K562 (cell line): ENCODE measurements at regions not wholly inside any gene's neighbourhood (a gene's known extent, or its start where the extent isn't known, plus 50 kb on each side); places are given as distances from the start of the nearest gene placed in this dataset.

Source experiments
- CREBBP ChIP-seq: IDR thresholded peaks from one replicate; pipeline ENCODE4 v1.6.1; 2012; ENCODE audit warnings: low read depth, mild to moderate bottlenecking, control low read depth, inconsistent platforms, low read length
- HNRNPH1 ChIP-seq: fragments of 200-400 bp; formaldehyde crosslinking; optimal IDR thresholded peaks from 2 replicates; pipeline ENCODE3; 2017; ENCODE audit warnings: low read depth, mild to moderate bottlenecking, low read length, moderate library complexity
- JUND ChIP-seq, 2 experiments: IDR thresholded peaks; 2 replicates in 1 of 2; 3 replicates in 1 of 2; pipeline ENCODE4 v1.6.1; 2011; ENCODE audit warnings: borderline replicate concordance in 2 of 2, low read depth in 2 of 2, low read length in 2 of 2, improper control_type of control experiment in 1 of 2, missing biosample characterization in 1 of 2, missing genetic modification characterization in 1 of 2, missing genetic modification reagents in 1 of 2
- TAF1 ChIP-seq: IDR thresholded peaks from 2 replicates; pipeline ENCODE4 v1.6.1; 2011; ENCODE audit warnings: mild to moderate bottlenecking, low read length, moderate library complexity; ENCODE audit not compliant: insufficient read depth, control insufficient read depth, severe bottlenecking; ENCODE audit errors: extremely low read depth
- USF2 ChIP-seq: sonication (generic); formaldehyde crosslinking; IDR thresholded peaks from 2 replicates; pipeline ENCODE4 v1.5.0; 2020; ENCODE audit warnings: missing genetic modification reagents
- TF ChIP-seq, protein P1 (sequence below), 3 experiments: IDR thresholded peaks in 2 of 3; conservative IDR thresholded peaks in 1 of 3; 2 replicates each; pipeline ENCODE4 v1.5.1; 2011 to 2012; ENCODE audit warnings: low read length in 3 of 3, mild to moderate bottlenecking in 3 of 3, control low read depth in 2 of 3, improper control_type of control experiment in 1 of 3, inconsistent platforms in 1 of 3, low read depth in 1 of 3, mixed read lengths in 1 of 3, moderate library complexity in 1 of 3; ENCODE audit not compliant: insufficient read depth in 2 of 3
- TF ChIP-seq, protein P2 (sequence below), 2 experiments: fragments of 450-650 bp; formaldehyde crosslinking in 1 of 2; IDR thresholded peaks; 2 replicates each; pipeline versions ENCODE4 v1.4.0 to v1.6.1; 2014 to 2020; ENCODE audit warnings: mild to moderate bottlenecking in 2 of 2, borderline replicate concordance in 1 of 2, low read depth in 1 of 2

- TF ChIP-seq HNRNPH1 (no peak), USF2 (no peak), CREBBP (no peak), TAF1 (no peak), JUND (IDR thresholded peaks at IDR 0.05; ENCODE audit: borderline replicate concordance, low read depth, low read length) (no peak), JUND (tag; IDR thresholded peaks at IDR 0.05; ENCODE audit: borderline replicate concordance, low read depth, low read length) (no peak)
- TF ChIP-seq, protein P1, sequence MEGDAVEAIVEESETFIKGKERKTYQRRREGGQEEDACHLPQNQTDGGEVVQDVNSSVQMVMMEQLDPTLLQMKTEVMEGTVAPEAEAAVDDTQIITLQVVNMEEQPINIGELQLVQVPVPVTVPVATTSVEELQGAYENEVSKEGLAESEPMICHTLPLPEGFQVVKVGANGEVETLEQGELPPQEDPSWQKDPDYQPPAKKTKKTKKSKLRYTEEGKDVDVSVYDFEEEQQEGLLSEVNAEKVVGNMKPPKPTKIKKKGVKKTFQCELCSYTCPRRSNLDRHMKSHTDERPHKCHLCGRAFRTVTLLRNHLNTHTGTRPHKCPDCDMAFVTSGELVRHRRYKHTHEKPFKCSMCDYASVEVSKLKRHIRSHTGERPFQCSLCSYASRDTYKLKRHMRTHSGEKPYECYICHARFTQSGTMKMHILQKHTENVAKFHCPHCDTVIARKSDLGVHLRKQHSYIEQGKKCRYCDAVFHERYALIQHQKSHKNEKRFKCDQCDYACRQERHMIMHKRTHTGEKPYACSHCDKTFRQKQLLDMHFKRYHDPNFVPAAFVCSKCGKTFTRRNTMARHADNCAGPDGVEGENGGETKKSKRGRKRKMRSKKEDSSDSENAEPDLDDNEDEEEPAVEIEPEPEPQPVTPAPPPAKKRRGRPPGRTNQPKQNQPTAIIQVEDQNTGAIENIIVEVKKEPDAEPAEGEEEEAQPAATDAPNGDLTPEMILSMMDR (IDR thresholded peaks at IDR 0.05 in 2 of 3, conservative IDR thresholded peaks at IDR 0.05 in 1 of 3; ENCODE audit: insufficient read depth in 2 of 3, low read depth in 1 of 3, low read length in 3 of 3), result no peak
- TF ChIP-seq, protein P2, sequence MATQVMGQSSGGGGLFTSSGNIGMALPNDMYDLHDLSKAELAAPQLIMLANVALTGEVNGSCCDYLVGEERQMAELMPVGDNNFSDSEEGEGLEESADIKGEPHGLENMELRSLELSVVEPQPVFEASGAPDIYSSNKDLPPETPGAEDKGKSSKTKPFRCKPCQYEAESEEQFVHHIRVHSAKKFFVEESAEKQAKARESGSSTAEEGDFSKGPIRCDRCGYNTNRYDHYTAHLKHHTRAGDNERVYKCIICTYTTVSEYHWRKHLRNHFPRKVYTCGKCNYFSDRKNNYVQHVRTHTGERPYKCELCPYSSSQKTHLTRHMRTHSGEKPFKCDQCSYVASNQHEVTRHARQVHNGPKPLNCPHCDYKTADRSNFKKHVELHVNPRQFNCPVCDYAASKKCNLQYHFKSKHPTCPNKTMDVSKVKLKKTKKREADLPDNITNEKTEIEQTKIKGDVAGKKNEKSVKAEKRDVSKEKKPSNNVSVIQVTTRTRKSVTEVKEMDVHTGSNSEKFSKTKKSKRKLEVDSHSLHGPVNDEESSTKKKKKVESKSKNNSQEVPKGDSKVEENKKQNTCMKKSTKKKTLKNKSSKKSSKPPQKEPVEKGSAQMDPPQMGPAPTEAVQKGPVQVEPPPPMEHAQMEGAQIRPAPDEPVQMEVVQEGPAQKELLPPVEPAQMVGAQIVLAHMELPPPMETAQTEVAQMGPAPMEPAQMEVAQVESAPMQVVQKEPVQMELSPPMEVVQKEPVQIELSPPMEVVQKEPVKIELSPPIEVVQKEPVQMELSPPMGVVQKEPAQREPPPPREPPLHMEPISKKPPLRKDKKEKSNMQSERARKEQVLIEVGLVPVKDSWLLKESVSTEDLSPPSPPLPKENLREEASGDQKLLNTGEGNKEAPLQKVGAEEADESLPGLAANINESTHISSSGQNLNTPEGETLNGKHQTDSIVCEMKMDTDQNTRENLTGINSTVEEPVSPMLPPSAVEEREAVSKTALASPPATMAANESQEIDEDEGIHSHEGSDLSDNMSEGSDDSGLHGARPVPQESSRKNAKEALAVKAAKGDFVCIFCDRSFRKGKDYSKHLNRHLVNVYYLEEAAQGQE (IDR thresholded peaks at IDR 0.05; ENCODE audit: borderline replicate concordance), result no peak
- TF ChIP-seq, protein P2 (CRISPR knock-in tag; IDR thresholded peaks at IDR 0.05; ENCODE audit: low read depth), result no peak
Measured at GRCh38 chr11:121688055-121688491, 235.3 kb upstream of the SORL1-AS1 start.
